IPS-18c (cell line): ENCODE measurements at regions not wholly inside any gene's neighbourhood (a gene's known extent, or its start where the extent isn't known, plus 50 kb on each side); places are given as distances from the start of the nearest gene placed in this dataset.
"Not testable (repeated sequence)": the region's sequence is repeated elsewhere in the genome, so short reads cannot be mapped to it uniquely, and the experiment has no call there.

Experiments
- H3K4me3 ChIP-seq: 2 replicates; pipeline ENCODE4 v1.7.0; 2013; ENCODE audit warnings: low read depth, mild to moderate bottlenecking, low read length, moderate library complexity; ENCODE audit not compliant: insufficient read depth
- H3K9me3 ChIP-seq: one replicate; pipeline ENCODE4 v1.6.1; 2013; ENCODE audit warnings: mild to moderate bottlenecking, low read length, moderate library complexity; ENCODE audit not compliant: control insufficient read depth, insufficient read depth

GRCh38 chr14:25298238-25298637 is 248.3 kb upstream of the STXBP6 start:
- H3K9me3 ChIP-seq: no peaks in the 10 kb centered on the region
- no peak overlapping the region for H3K4me3 ChIP-seq

GRCh38 chr14:25290154-25290553 is 240.2 kb upstream of the STXBP6 start:
- not testable (repeated sequence) for H3K9me3 ChIP-seq, H3K4me3 ChIP-seq

GRCh38 chr14:25274529-25274928 is 224.6 kb upstream of the STXBP6 start:
- H3K9me3 ChIP-seq: no peaks in the 10 kb centered on the region
- no peak overlapping the region for H3K4me3 ChIP-seq

- no peak overlapping the region for H3K4me3 ChIP-seq
- H3K9me3 ChIP-seq: no peaks in the 10 kb centered on the region
Observed at GRCh38 chr14:25267186-25267585, 217.2 kb upstream of the STXBP6 start.

- H3K9me3 ChIP-seq: peaks cover 3% of the 10 kb centered on the region
- no peak overlapping the region for H3K4me3 ChIP-seq
Observed at GRCh38 chr14:25259470-25259869, 209.5 kb upstream of the STXBP6 start.

- Histone ChIP-seq H3K9me3 (no peaks in the 10 kb centered on the region), H3K4me3 (no peak overlapping the region)
Observed at GRCh38 chr14:25252793-25253192, 202.8 kb upstream of the STXBP6 start.

GRCh38 chr14:25250516-25250915 is 200.6 kb upstream of the STXBP6 start:
- Histone ChIP-seq H3K9me3 (no peaks in the 10 kb centered on the region), H3K4me3 (no peak overlapping the region)

- no peaks in the 10 kb centered on the region for H3K9me3 ChIP-seq
Observed at GRCh38 chr14:25247609-25248008, 197.7 kb upstream of the STXBP6 start.

GRCh38 chr14:25246751-25247150 is 196.8 kb upstream of the STXBP6 start:
- Histone ChIP-seq H3K4me3 (no peak overlapping the region), H3K9me3 (no peaks in the 10 kb centered on the region)

More at GRCh38 chr14:25247609-25248008, 197.7 kb upstream of the STXBP6 start:
- no peak overlapping the region for H3K4me3 ChIP-seq

GRCh38 chr14:25239170-25239569 is 189.2 kb upstream of the STXBP6 start:
- H3K9me3 ChIP-seq: no peaks in the 10 kb centered on the region
- no peak overlapping the region for H3K4me3 ChIP-seq

- Histone ChIP-seq H3K9me3 (no peaks in the 10 kb centered on the region), H3K4me3 (no peak overlapping the region)
Observed at GRCh38 chr14:25237845-25238244, 187.9 kb upstream of the STXBP6 start.

- Histone ChIP-seq H3K9me3 (no peaks in the 10 kb centered on the region), H3K4me3 (no peak overlapping the region)
Observed at GRCh38 chr14:25233613-25234012, 183.7 kb upstream of the STXBP6 start.

- no peaks in the 10 kb centered on the region for H3K9me3 ChIP-seq
- H3K4me3 ChIP-seq: no peak overlapping the region
Observed at GRCh38 chr14:25231004-25231403, 181.1 kb upstream of the STXBP6 start.

GRCh38 chr14:25226214-25226613 is 176.3 kb upstream of the STXBP6 start:
- Histone ChIP-seq H3K4me3 (no peak overlapping the region), H3K9me3 (no peaks in the 10 kb centered on the region)

GRCh38 chr14:25222256-25222655 is 172.3 kb upstream of the STXBP6 start:
- no peaks in the 10 kb centered on the region for H3K9me3 ChIP-seq
- no peak overlapping the region for H3K4me3 ChIP-seq

GRCh38 chr14:25220514-25220913 is 170.6 kb upstream of the STXBP6 start:
- Histone ChIP-seq H3K9me3 (no peaks in the 10 kb centered on the region), H3K4me3 (no peak overlapping the region)

- H3K4me3 ChIP-seq: no peak overlapping the region
Observed at GRCh38 chr14:25215607-25216006, 165.7 kb upstream of the STXBP6 start.

GRCh38 chr14:25197885-25198284 is 147.9 kb upstream of the STXBP6 start:
- Histone ChIP-seq H3K9me3 (no peaks in the 10 kb centered on the region), H3K4me3 (no peak overlapping the region)

More at GRCh38 chr14:25215607-25216006, 165.7 kb upstream of the STXBP6 start:
- H3K9me3 ChIP-seq: peaks cover under 1% of the 10 kb centered on the region

- H3K4me3 ChIP-seq: no peak overlapping the region
- H3K9me3 ChIP-seq: peaks cover 8% of the 10 kb centered on the region
Observed at GRCh38 chr14:25180221-25180620, 130.3 kb upstream of the STXBP6 start.
